ENCODE measurements at regions not wholly inside any gene's neighbourhood (a gene's known extent, or its start where the extent isn't known, plus 50 kb on each side); places are given as distances from the start of the nearest gene placed in this dataset.

- DNase-seq, result no peak
Observed at GRCh38 chr13:39858794-39859193, 203.3 kb downstream of the COG6 start.

GRCh38 chr13:39859898-39860297 is 204.4 kb downstream of the COG6 start:
- peak; percentile 12 for DNase-seq

- no peak for DNase-seq
Observed at GRCh38 chr13:39862900-39863299, 207.4 kb downstream of the COG6 start.

- no peak for DNase-seq
Observed at GRCh38 chr13:39864221-39864620, 208.8 kb downstream of the COG6 start.

GRCh38 chr13:39866722-39867121 is 211.3 kb downstream of the COG6 start:
- DNase-seq, result no peak

GRCh38 chr13:39867807-39868206 is 212.3 kb downstream of the COG6 start:
- no peak for DNase-seq

GRCh38 chr13:39870197-39870747 is 214.8 kb downstream of the COG6 start:
- DNase-seq, result no peak

- DNase-seq, result no peak
Observed at GRCh38 chr13:39874331-39875053, 219.0 kb downstream of the COG6 start.

GRCh38 chr13:39875111-39875987 is 219.9 kb downstream of the COG6 start:
- DNase-seq, result peak; percentile 17

GRCh38 chr13:39876258-39876657 is 220.8 kb downstream of the COG6 start:
- DNase-seq, result no peak

- no peak for DNase-seq
Observed at GRCh38 chr13:39877134-39877533, 221.7 kb downstream of the COG6 start.

GRCh38 chr13:39879286-39880035 is 224.0 kb downstream of the COG6 start:
- no peak for DNase-seq

GRCh38 chr13:39881383-39881782 is 225.9 kb downstream of the COG6 start:
- DNase-seq, result no peak

GRCh38 chr13:39881887-39882286 is 226.4 kb downstream of the COG6 start:
- DNase-seq, result no peak

- no peak for DNase-seq
Observed at GRCh38 chr13:39884166-39884565, 228.7 kb downstream of the COG6 start.

GRCh38 chr13:39886336-39886735 is 230.9 kb downstream of the COG6 start:
- DNase-seq, result no peak

- DNase-seq, result no peak
Observed at GRCh38 chr13:39887387-39887786, 231.9 kb downstream of the COG6 start.

- no peak for DNase-seq
Observed at GRCh38 chr13:39888865-39889810, 233.7 kb downstream of the COG6 start.

- DNase-seq, result no peak
Observed at GRCh38 chr13:39890537-39890936, 235.1 kb downstream of the COG6 start.

- DNase-seq, result peak; percentile 67
Observed at GRCh38 chr13:39892721-39893685, 237.5 kb downstream of the COG6 start.
